Astrocyte (in vitro differentiated cells and primary cell): ENCODE measurements at regions not wholly inside any gene's neighbourhood (a gene's known extent, or its start where the extent isn't known, plus 50 kb on each side); places are given as distances from the start of the nearest gene placed in this dataset.

ENCODE experiments used
- CTCF ChIP-seq: IDR thresholded peaks from 2 replicates; pipeline ENCODE4 v1.5.1; 2011; ENCODE audit warnings: low read depth, mild to moderate bottlenecking, inconsistent platforms, low read length, moderate library complexity; ENCODE audit not compliant: insufficient read depth
- EZH2 ChIP-seq: IDR thresholded peaks from 2 replicates; pipeline ENCODE4 v1.6.1; 2012; ENCODE audit warnings: mild to moderate bottlenecking, low read length, inconsistent platforms; ENCODE audit not compliant: insufficient read depth

DNA sequence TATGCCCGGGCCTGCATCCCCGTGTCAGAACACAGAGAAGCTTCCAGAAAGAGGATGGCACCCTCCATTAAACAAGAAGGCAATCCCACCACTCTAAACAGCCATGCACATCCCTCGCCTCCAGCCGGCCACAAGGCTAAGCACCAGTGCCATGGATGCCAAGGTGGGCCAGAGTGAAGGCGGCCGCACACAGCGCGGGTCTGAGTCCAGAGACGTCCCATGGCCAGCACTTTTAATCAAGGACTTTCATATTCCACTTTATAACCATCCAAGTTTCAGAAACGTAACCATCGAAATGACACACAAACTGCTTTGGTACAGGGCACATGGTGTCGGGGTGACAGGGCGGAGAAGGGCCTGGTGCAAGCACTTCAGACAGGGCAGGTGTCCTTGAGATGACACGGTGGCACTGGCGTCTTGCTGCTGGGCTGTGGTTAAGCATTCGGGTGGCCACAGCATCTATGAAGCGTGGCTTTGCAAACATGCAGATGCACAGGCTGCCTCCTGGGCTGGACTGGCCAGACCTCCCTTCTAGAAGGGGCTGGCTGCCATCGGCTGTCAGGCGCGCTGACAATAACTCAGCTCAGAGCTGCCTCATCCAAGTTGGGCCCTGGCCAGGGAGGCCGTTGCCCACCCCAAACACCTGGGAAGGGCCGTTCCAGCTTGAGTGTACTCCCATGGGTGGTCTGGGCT, 117.2 kb downstream of the RFLNA start:
- TF ChIP-seq CTCF (no peak), EZH2 (no peak)
